ENCODE measurements at regions not wholly inside any gene's neighbourhood (a gene's known extent, or its start where the extent isn't known, plus 50 kb on each side); places are given as distances from the start of the nearest gene placed in this dataset.

- H3K36me3 ChIP-seq (ENCODE audit: insufficient read depth, low read length), result no peaks in the 10 kb centered on the region
- H3K9ac ChIP-seq (ENCODE audit: insufficient read length), result no peak overlapping the region
- H3K9me3 ChIP-seq (ENCODE audit: low read depth, low read length), result peaks cover 3% of the 10 kb centered on the region; the same call in 1 of the 2 replicates
- no peak overlapping the region for H3K4me3 ChIP-seq
- no peak for TF ChIP-seq POLR2AphosphoS5 (IDR thresholded peaks at IDR 0.05; ENCODE audit: borderline replicate concordance, low read depth, low read length)
- TF ChIP-seq FOXP2 (optimal IDR thresholded peaks at IDR 0.05; ENCODE audit: control extremely low read depth, extremely low read length, insufficient read depth), result no peak
- TF ChIP-seq EZH2 (IDR thresholded peaks at IDR 0.05), result no peak
- no peak for DNase-seq (ENCODE audit: low read depth, low spot score)
- H3K27ac ChIP-seq, result no peak overlapping the region
Measured at GRCh38 chr13:55500694-55501093, 1640.0 kb upstream of the PRR20A start.

- H3K4me3 ChIP-seq, result no peak overlapping the region
- H3K9ac ChIP-seq (ENCODE audit: insufficient read length), result no peak overlapping the region
- DNase-seq (ENCODE audit: low read depth, low spot score), result no peak
- H3K36me3 ChIP-seq (ENCODE audit: insufficient read depth, low read length), result no peaks in the 10 kb centered on the region
- TF ChIP-seq FOXP2 (optimal IDR thresholded peaks at IDR 0.05; ENCODE audit: control extremely low read depth, extremely low read length, insufficient read depth) (no peak), EZH2 (IDR thresholded peaks at IDR 0.05) (no peak), POLR2AphosphoS5 (IDR thresholded peaks at IDR 0.05; ENCODE audit: borderline replicate concordance, low read depth, low read length) (no peak)
- no peaks in the 10 kb centered on the region for H3K9me3 ChIP-seq (ENCODE audit: low read depth, low read length)
- no peak overlapping the region for H3K27ac ChIP-seq
Measured at GRCh38 chr13:55516610-55517009, 1624.1 kb upstream of the PRR20A start.

DNA sequence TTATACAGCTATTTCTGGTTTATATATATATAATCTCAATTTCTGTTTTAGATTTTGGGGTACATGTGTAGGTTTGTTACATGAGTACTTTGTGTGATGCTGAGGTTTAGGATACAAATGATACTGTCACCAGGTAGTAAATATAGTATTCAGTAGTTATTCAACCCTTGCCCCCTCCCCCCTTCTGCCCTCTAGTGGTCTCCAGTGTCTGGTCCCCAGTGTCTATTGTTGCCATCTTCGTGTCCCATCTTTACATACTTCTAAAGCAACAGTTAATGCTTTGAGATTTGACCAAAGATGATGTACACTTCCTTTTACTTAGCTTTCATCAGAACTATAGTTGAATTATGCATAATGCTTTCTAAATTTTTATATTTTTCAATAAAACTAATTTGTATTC is 1623.4 kb upstream of the PRR20A start:
- Histone ChIP-seq H3K9ac (ENCODE audit: insufficient read length) (no peak overlapping the region), H3K36me3 (ENCODE audit: insufficient read depth, low read length) (no peaks in the 10 kb centered on the region), H3K27ac (no peak overlapping the region), H3K4me3 (no peak overlapping the region), H3K9me3 (ENCODE audit: low read depth, low read length) (no peaks in the 10 kb centered on the region)
- TF ChIP-seq EZH2 (IDR thresholded peaks at IDR 0.05) (no peak), FOXP2 (optimal IDR thresholded peaks at IDR 0.05; ENCODE audit: control extremely low read depth, extremely low read length, insufficient read depth) (no peak), POLR2AphosphoS5 (IDR thresholded peaks at IDR 0.05; ENCODE audit: borderline replicate concordance, low read depth, low read length) (no peak)
- DNase-seq (ENCODE audit: low read depth, low spot score), result no peak

DNA sequence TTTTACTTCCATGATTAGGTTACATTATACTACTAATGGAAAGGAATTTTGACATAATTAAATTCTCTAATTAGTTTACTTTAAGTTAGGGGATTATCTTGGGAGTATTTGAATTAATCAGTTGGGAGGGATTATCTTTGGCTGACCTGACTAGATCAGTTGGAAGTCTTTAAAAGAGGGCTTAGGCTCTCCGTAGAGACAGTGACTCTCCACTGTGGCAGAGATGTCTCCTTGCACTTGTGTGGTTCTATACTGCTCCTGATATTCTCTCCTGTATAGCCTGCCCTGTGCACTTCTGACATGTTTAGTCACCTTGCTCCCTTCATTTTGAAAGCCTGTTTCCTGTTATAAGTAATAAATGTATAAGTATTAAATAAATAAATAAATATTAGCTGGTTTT is 1612.3 kb upstream of the PRR20A start:
- Histone ChIP-seq H3K9me3 (ENCODE audit: low read depth, low read length) (no peaks in the 10 kb centered on the region), H3K9ac (ENCODE audit: insufficient read length) (no peak overlapping the region), H3K4me3 (no peak overlapping the region), H3K27ac (no peak overlapping the region), H3K36me3 (ENCODE audit: insufficient read depth, low read length) (no peaks in the 10 kb centered on the region)
- no peak for TF ChIP-seq EZH2 (IDR thresholded peaks at IDR 0.05)
- no peak for TF ChIP-seq POLR2AphosphoS5 (IDR thresholded peaks at IDR 0.05; ENCODE audit: borderline replicate concordance, low read depth, low read length)
- no peak for TF ChIP-seq FOXP2 (optimal IDR thresholded peaks at IDR 0.05; ENCODE audit: control extremely low read depth, extremely low read length, insufficient read depth)
- DNase-seq (ENCODE audit: low read depth, low spot score), result no peak

DNA sequence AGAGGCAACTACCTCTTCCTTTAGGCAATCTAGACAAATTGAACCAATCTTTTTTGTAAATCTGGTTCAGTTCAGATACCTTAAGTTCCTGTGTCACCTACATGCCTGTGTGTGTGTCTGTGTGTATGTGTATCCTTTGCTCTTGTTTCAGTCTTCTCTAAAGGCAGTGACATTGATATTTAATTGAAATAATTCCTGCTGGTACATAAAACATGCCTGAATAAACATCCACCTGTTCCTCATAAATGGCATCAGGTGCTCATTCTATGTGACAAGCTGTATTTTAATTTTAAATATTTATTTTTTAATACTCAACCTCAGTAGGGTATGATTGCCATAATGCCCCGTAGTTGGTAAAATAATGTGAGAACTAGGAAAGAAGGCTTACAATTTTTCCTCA is 1606.4 kb upstream of the PRR20A start:
- no peak for DNase-seq (ENCODE audit: low read depth, low spot score)
- peaks cover 6% of the 10 kb centered on the region; the same call in 1 of the 2 replicates for H3K9me3 ChIP-seq (ENCODE audit: low read depth, low read length)
- TF ChIP-seq FOXP2 (optimal IDR thresholded peaks at IDR 0.05; ENCODE audit: control extremely low read depth, extremely low read length, insufficient read depth) (no peak), POLR2AphosphoS5 (IDR thresholded peaks at IDR 0.05; ENCODE audit: borderline replicate concordance, low read depth, low read length) (no peak), EZH2 (IDR thresholded peaks at IDR 0.05) (no peak)
- H3K27ac ChIP-seq, result no peak overlapping the region
- no peaks in the 10 kb centered on the region for H3K36me3 ChIP-seq (ENCODE audit: insufficient read depth, low read length)
- no peak overlapping the region for H3K4me3 ChIP-seq
- H3K9ac ChIP-seq (ENCODE audit: insufficient read length), result no peak overlapping the region

- Histone ChIP-seq H3K9ac (ENCODE audit: insufficient read length) (no peak overlapping the region), H3K4me3 (no peak overlapping the region), H3K36me3 (ENCODE audit: insufficient read depth, low read length) (no peaks in the 10 kb centered on the region), H3K9me3 (ENCODE audit: low read depth, low read length) (peaks cover 6% of the 10 kb centered on the region; the same call in 1 of the 2 replicates), H3K27ac (no peak overlapping the region)
- no peak for DNase-seq (ENCODE audit: low read depth, low spot score)
- no peak for TF ChIP-seq FOXP2 (optimal IDR thresholded peaks at IDR 0.05; ENCODE audit: control extremely low read depth, extremely low read length, insufficient read depth)
- no peak for TF ChIP-seq POLR2AphosphoS5 (IDR thresholded peaks at IDR 0.05; ENCODE audit: borderline replicate concordance, low read depth, low read length)
Measured at GRCh38 chr13:55538424-55538823, 1602.3 kb upstream of the PRR20A start.

DNA sequence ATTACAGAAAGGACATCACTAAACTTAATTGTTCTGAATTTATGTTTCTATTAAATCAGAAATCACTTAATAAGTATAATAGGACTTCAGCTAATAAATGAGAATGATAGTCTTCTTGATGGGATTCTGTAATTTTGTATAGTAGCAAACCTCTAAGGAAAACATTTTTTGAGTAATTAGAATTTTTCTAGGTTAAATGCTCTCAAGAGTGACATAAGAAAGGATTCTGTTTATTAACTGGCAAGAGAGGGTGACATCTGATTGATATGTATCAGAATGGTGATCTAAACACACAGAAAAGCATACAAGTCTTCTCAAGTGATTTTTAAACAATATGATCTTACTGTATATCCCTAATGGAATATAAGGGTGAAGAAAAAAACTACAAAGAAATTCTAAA is 1597.7 kb upstream of the PRR20A start:
- DNase-seq (ENCODE audit: low read depth, low spot score), result no peak
- Histone ChIP-seq H3K27ac (no peak overlapping the region), H3K9ac (ENCODE audit: insufficient read length) (no peak overlapping the region), H3K9me3 (ENCODE audit: low read depth, low read length) (peaks cover 3% of the 10 kb centered on the region; the same call in 1 of the 2 replicates), H3K4me3 (no peak overlapping the region), H3K36me3 (ENCODE audit: insufficient read depth, low read length) (no peaks in the 10 kb centered on the region)
- TF ChIP-seq EZH2 (IDR thresholded peaks at IDR 0.05), result no peak
- no peak for TF ChIP-seq POLR2AphosphoS5 (IDR thresholded peaks at IDR 0.05; ENCODE audit: borderline replicate concordance, low read depth, low read length)
- no peak for TF ChIP-seq FOXP2 (optimal IDR thresholded peaks at IDR 0.05; ENCODE audit: control extremely low read depth, extremely low read length, insufficient read depth)

DNA sequence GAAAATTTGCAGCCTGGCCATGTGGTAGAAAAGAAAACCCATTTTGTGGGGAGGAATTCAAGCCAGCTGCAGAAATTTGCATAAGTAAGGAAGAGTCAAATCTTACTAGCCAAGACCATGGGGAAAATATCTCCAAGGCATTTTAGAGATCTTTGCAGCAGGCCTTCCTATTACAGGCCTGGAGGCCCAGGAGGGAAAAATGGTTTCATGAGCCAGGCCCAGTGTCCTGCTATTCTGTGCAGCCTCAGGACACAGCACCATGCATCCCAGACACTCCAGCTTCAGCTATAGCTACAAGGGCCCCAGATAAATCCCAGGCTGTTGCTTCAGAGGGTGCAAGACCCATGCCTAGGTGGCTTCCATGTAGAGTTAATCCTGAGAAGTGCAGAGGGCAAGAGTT is 1590.1 kb upstream of the PRR20A start:
- no peak overlapping the region for H3K4me3 ChIP-seq
- no peak for DNase-seq (ENCODE audit: low read depth, low spot score)
- TF ChIP-seq POLR2AphosphoS5 (IDR thresholded peaks at IDR 0.05; ENCODE audit: borderline replicate concordance, low read depth, low read length) (no peak), EZH2 (IDR thresholded peaks at IDR 0.05) (no peak), FOXP2 (optimal IDR thresholded peaks at IDR 0.05; ENCODE audit: control extremely low read depth, extremely low read length, insufficient read depth) (no peak)
- H3K27ac ChIP-seq, result no peak overlapping the region
- H3K36me3 ChIP-seq (ENCODE audit: insufficient read depth, low read length), result no peaks in the 10 kb centered on the region
- 0 out of 2 replicates have a peak, but pooled peaks cover 4% of the 10 kb centered on the region for H3K9me3 ChIP-seq (ENCODE audit: low read depth, low read length)
- H3K9ac ChIP-seq (ENCODE audit: insufficient read length), result no peak overlapping the region

GRCh38 chr13:55553701-55554100 is 1587.0 kb upstream of the PRR20A start:
- Histone ChIP-seq H3K27ac (no peak overlapping the region), H3K4me3 (no peak overlapping the region), H3K36me3 (ENCODE audit: insufficient read depth, low read length) (no peaks in the 10 kb centered on the region), H3K9me3 (ENCODE audit: low read depth, low read length) (0 out of 2 replicates have a peak, but pooled peaks cover 4% of the 10 kb centered on the region), H3K9ac (ENCODE audit: insufficient read length) (no peak overlapping the region)
- DNase-seq (ENCODE audit: low read depth, low spot score), result no peak
- TF ChIP-seq FOXP2 (optimal IDR thresholded peaks at IDR 0.05; ENCODE audit: control extremely low read depth, extremely low read length, insufficient read depth) (no peak), POLR2AphosphoS5 (IDR thresholded peaks at IDR 0.05; ENCODE audit: borderline replicate concordance, low read depth, low read length) (no peak), EZH2 (IDR thresholded peaks at IDR 0.05) (no peak)
